ENCODE measurements at regions not wholly inside any gene's neighbourhood (a gene's known extent, or its start where the extent isn't known, plus 50 kb on each side); places are given as distances from the start of the nearest gene placed in this dataset.

GRCh38 chr3:194868831-194869230 is 183.1 kb downstream of the FAM43A start:
- Mint-ChIP-seq H3K27me3 (ENCODE audit: insufficient read depth, unreplicated experiment) (no peaks in the 10 kb centered on the region), H3K36me3 (ENCODE audit: insufficient read depth, unreplicated experiment) (no peaks in the 10 kb centered on the region), H3K4me1 (ENCODE audit: insufficient read depth, unreplicated experiment) (peaks cover 36% of the 10 kb centered on the region), H3K4me3 (ENCODE audit: unreplicated experiment) (no peak overlapping the region), H3K27ac (ENCODE audit: low read depth, unreplicated experiment) (no peak overlapping the region), H3K9me3 (ENCODE audit: unreplicated experiment) (no peaks in the 10 kb centered on the region)
- TF ChIP-seq CTCF (IDR thresholded peaks at IDR 0.05; ENCODE audit: unreplicated experiment), result no peak
- BruUV-seq (replicated peaks), result no TSS peak
- POLR2A ChIA-PET, result no interaction called here
- no peak for DNase-seq (ENCODE audit: unreplicated experiment)
- CTCF ChIA-PET, result interaction anchor here (0.6 to 1.5 kb wide), 2 partner anchors 43 to 186 kb away, joined by 3 to 8 read pairs; no protein-coding TSS in a partner anchor
- intact Hi-C loops (cut with micrococcal nuclease), result no loop called here

GRCh38 chr3:194869482-194870169 is 183.9 kb downstream of the FAM43A start:
- H3K4me3 Mint-ChIP-seq (ENCODE audit: unreplicated experiment), result no peak overlapping the region
- no peaks in the 10 kb centered on the region for H3K36me3 Mint-ChIP-seq (ENCODE audit: insufficient read depth, unreplicated experiment)
- DNase-seq (ENCODE audit: unreplicated experiment), result peak; percentile 46
- no TSS peak for BruUV-seq (replicated peaks)
- H3K27ac Mint-ChIP-seq (ENCODE audit: low read depth, unreplicated experiment), result no peak overlapping the region
- H3K27me3 Mint-ChIP-seq (ENCODE audit: insufficient read depth, unreplicated experiment), result no peaks in the 10 kb centered on the region
- CTCF ChIA-PET, result interaction anchor here (0.6 to 1.5 kb wide), 4 partner anchors 75 to 237 kb away, joined by 3 to 8 read pairs (median 3); no protein-coding TSS in a partner anchor
- intact Hi-C loops (cut with micrococcal nuclease), result loop anchor here (2.0 kb wide), 1 partner anchor 187 kb away; no protein-coding TSS in a partner anchor
- H3K9me3 Mint-ChIP-seq (ENCODE audit: unreplicated experiment), result no peaks in the 10 kb centered on the region
- POLR2A ChIA-PET, result interaction anchor here (1.2 to 3.4 kb wide), 4 partner anchors 14 to 261 kb away, joined by 4 to 19 read pairs (median 7); no protein-coding TSS in a partner anchor
- no peak for TF ChIP-seq CTCF (IDR thresholded peaks at IDR 0.05; ENCODE audit: unreplicated experiment)
- peaks cover 36% of the 10 kb centered on the region for H3K4me1 Mint-ChIP-seq (ENCODE audit: insufficient read depth, unreplicated experiment)

GRCh38 chr3:194870394-194871110 is 184.9 kb downstream of the FAM43A start:
- Mint-ChIP-seq H3K4me1 (ENCODE audit: insufficient read depth, unreplicated experiment) (peaks cover 36% of the 10 kb centered on the region), H3K27ac (ENCODE audit: low read depth, unreplicated experiment) (no peak overlapping the region), H3K36me3 (ENCODE audit: insufficient read depth, unreplicated experiment) (no peaks in the 10 kb centered on the region), H3K27me3 (ENCODE audit: insufficient read depth, unreplicated experiment) (no peaks in the 10 kb centered on the region), H3K4me3 (ENCODE audit: unreplicated experiment) (peak overlapping the region; percentile 71), H3K9me3 (ENCODE audit: unreplicated experiment) (no peaks in the 10 kb centered on the region)
- CTCF ChIA-PET, result interaction anchor here (0.6 to 3.4 kb wide), 12 partner anchors 30 to 392 kb away, joined by 3 to 21 read pairs (median 4); partner anchors contain the start of gene FAM43A
- BruUV-seq (replicated peaks), result no TSS peak
- POLR2A ChIA-PET, result interaction anchor here (1.1 to 3.4 kb wide), 22 partner anchors 10 to 711 kb away, joined by 3 to 35 read pairs (median 6); partner anchors contain the start of genes FAM43A and LSG1
- TF ChIP-seq CTCF (IDR thresholded peaks at IDR 0.05; ENCODE audit: unreplicated experiment), result no peak
- intact Hi-C loops (cut with micrococcal nuclease), result loop anchor here (1.0 to 2.0 kb wide), 2 partner anchors 188 to 232 kb away; no protein-coding TSS in a partner anchor
- peak; percentile 94 for DNase-seq (ENCODE audit: unreplicated experiment)

Measured in MCF 10A (cell line).